Calu3 (cell line): ENCODE measurements at regions not wholly inside any gene's neighbourhood (a gene's known extent, or its start where the extent isn't known, plus 50 kb on each side); places are given as distances from the start of the nearest gene placed in this dataset.
"Not testable (repeated sequence)": the region's sequence is repeated elsewhere in the genome, so short reads cannot be mapped to it uniquely, and the experiment has no call there.

Experiments
- BruUV-seq: library from RNA; stranded (reverse); fragments of 400-500 nt; replicated peaks from 2 replicates; lab custom pipeline; 2021; lab: Mats Ljungman, UMichigan
- CTCF ChIA-PET: fragments of 300-600 bp; sonication (Branson Sonifier 250); formaldehyde crosslinking; loops from one replicate; lab custom pipeline; 2022; ENCODE audit warnings: antibody characterized with exemption; lab: Charles Lee
- DNase-seq: peaks from one replicate; pipeline ENCODE4 v3.0.0; 2022
- H3K27ac Mint-ChIP-seq: one replicate; pipeline ENCODE4 v1.8.0; 2022; ENCODE audit warnings: mixed read lengths; ENCODE audit not compliant: unreplicated experiment
- H3K27me3 Mint-ChIP-seq: one replicate; pipeline ENCODE4 v1.8.0; 2022; ENCODE audit warnings: mixed read lengths; ENCODE audit not compliant: unreplicated experiment
- H3K36me3 Mint-ChIP-seq: one replicate; pipeline ENCODE4 v1.8.0; 2022; ENCODE audit warnings: mild to moderate bottlenecking, moderate library complexity, mixed read lengths; ENCODE audit not compliant: insufficient read depth, unreplicated experiment
- H3K4me1 Mint-ChIP-seq: one replicate; pipeline ENCODE4 v1.8.0; 2022; ENCODE audit warnings: mild to moderate bottlenecking, low read depth, mixed read lengths; ENCODE audit not compliant: unreplicated experiment
- H3K4me3 Mint-ChIP-seq: one replicate; pipeline ENCODE4 v1.8.0; 2022; ENCODE audit warnings: mild to moderate bottlenecking, low read depth, moderate library complexity, mixed read lengths; ENCODE audit not compliant: unreplicated experiment
- H3K9me3 Mint-ChIP-seq: one replicate; pipeline ENCODE4 v1.8.0; 2022; ENCODE audit warnings: low read depth, mixed read lengths; ENCODE audit not compliant: unreplicated experiment
- intact Hi-C: fragments of 100-400 bp; cut with micrococcal nuclease; formaldehyde crosslinking; loops from one replicate; pipeline ENCODE4 v1.10.0; 2022; ENCODE audit not compliant: unreplicated experiment
- TF ChIP-seq, protein P1 (sequence below): fragments of 200-600 bp; IDR thresholded peaks from one replicate; pipeline ENCODE4 v1.8.0; 2022; ENCODE audit warnings: antibody characterized with exemption; ENCODE audit not compliant: unreplicated experiment

DNA sequence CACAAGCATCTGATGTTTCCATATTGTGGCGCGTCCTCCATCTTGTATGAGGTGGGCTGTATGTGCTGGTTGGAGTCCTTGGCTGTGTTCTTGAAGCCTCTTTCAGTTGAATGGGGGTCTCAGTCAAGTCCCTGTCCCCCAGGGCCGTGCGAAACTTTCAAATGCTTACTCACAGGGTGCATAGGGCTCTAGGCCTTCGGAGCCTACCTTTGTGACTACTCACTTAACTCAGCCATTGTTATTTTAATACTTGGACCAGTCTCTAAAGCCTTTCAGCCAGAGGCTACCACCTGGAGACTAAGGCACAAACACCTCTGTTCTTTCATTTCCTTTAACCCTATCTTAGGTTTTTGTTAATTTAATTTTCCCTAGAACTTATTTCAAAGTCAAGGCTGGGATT is 785.9 kb downstream of the GATA3 start:
- intact Hi-C loops = no loop called here
- Mint-ChIP-seq H3K27me3 (no peaks in the 10 kb centered on the region), H3K27ac (no peak overlapping the region), H3K36me3 (no peaks in the 10 kb centered on the region), H3K4me3 (no peak overlapping the region), H3K4me1 (no peaks in the 10 kb centered on the region), H3K9me3 (peaks cover 6% of the 10 kb centered on the region)
- no TSS peak for BruUV-seq
- CTCF ChIA-PET = no interaction called here
- no peak for DNase-seq
- TF ChIP-seq, protein P1, sequence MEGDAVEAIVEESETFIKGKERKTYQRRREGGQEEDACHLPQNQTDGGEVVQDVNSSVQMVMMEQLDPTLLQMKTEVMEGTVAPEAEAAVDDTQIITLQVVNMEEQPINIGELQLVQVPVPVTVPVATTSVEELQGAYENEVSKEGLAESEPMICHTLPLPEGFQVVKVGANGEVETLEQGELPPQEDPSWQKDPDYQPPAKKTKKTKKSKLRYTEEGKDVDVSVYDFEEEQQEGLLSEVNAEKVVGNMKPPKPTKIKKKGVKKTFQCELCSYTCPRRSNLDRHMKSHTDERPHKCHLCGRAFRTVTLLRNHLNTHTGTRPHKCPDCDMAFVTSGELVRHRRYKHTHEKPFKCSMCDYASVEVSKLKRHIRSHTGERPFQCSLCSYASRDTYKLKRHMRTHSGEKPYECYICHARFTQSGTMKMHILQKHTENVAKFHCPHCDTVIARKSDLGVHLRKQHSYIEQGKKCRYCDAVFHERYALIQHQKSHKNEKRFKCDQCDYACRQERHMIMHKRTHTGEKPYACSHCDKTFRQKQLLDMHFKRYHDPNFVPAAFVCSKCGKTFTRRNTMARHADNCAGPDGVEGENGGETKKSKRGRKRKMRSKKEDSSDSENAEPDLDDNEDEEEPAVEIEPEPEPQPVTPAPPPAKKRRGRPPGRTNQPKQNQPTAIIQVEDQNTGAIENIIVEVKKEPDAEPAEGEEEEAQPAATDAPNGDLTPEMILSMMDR = no peak

DNA sequence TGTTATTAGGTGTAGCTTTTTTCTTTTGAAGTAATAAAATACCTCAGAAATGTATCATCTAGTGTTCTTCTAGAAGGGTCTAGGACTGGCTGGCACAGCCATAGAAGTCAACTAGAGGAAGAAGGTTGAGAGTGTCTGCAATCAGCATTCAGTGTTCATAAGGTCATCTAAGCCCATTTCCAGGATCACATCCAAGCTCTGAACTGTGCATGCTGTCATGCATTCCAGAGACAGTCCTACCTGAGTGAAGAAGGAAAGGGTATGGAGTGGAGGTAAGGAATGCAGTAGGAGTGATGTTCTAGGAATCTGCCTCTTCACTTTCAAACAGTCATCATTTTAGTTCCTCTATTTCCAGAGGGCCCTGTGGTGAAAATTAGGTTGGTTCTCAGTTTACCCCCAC is 789.7 kb downstream of the GATA3 start:
- H3K36me3 Mint-ChIP-seq = no peaks in the 10 kb centered on the region

GRCh38 chr10:8852546-8852945 is 798.1 kb downstream of the GATA3 start:
- Mint-ChIP-seq H3K4me1 (no peaks in the 10 kb centered on the region), H3K9me3 (no peaks in the 10 kb centered on the region), H3K27me3 (no peaks in the 10 kb centered on the region), H3K36me3 (no peaks in the 10 kb centered on the region), H3K27ac (no peak overlapping the region), H3K4me3 (no peak overlapping the region)
- CTCF ChIA-PET = no interaction called here
- DNase-seq = no peak
- intact Hi-C loops = no loop called here
- BruUV-seq = no TSS peak
- TF ChIP-seq, protein P1 = no peak

More for the DNA sequence above, 789.7 kb downstream of the GATA3 start:
- BruUV-seq = no TSS peak
- DNase-seq = no peak
- no peak overlapping the region for H3K27ac Mint-ChIP-seq
- CTCF ChIA-PET = no interaction called here
- peaks cover 6% of the 10 kb centered on the region for H3K9me3 Mint-ChIP-seq
- TF ChIP-seq, protein P1 = no peak
- H3K4me3 Mint-ChIP-seq = no peak overlapping the region
- H3K4me1 Mint-ChIP-seq = no peaks in the 10 kb centered on the region
- intact Hi-C loops = no loop called here
- H3K27me3 Mint-ChIP-seq = no peaks in the 10 kb centered on the region

DNA sequence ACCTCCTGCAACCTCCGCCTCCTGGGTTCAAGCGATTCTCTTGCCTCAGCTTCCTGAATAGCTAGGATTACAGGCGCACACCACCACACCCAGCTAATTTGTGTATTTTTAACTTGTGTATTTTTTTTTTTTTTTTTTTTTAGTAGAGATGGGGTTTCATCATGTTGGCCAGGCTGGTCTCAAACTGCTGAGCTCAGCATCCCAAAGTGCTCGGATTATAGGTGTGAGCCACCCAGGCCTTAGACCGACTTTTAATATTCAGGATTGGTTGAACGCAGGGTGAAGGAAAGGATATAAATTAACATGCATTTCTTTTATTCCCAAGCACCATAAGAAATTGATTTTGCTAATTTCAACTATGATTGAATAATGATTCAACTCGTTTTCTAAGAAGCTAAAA is 798.6 kb downstream of the GATA3 start:
- CTCF ChIA-PET = no interaction called here
- TF ChIP-seq, protein P1 = no peak
- H3K9me3 Mint-ChIP-seq = no peaks in the 10 kb centered on the region
- H3K27me3 Mint-ChIP-seq = no peaks in the 10 kb centered on the region
- H3K36me3 Mint-ChIP-seq = no peaks in the 10 kb centered on the region
- no peak overlapping the region for H3K27ac Mint-ChIP-seq
- no peaks in the 10 kb centered on the region for H3K4me1 Mint-ChIP-seq
- BruUV-seq = no TSS peak
- DNase-seq = no peak
- intact Hi-C loops = no loop called here
- no peak overlapping the region for H3K4me3 Mint-ChIP-seq

- CTCF ChIA-PET, H3K4me1 Mint-ChIP-seq, DNase-seq, H3K4me3 Mint-ChIP-seq, H3K27me3 Mint-ChIP-seq, BruUV-seq, H3K9me3 Mint-ChIP-seq, intact Hi-C loops, H3K27ac Mint-ChIP-seq, H3K36me3 Mint-ChIP-seq: not testable (repeated sequence)
These were observed 814.4 kb downstream of the GATA3 start for GRCh38 chr10:8868924-8869323.
